ENCODE measurements at regions not wholly inside any gene's neighbourhood (a gene's known extent, or its start where the extent isn't known, plus 50 kb on each side); places are given as distances from the start of the nearest gene placed in this dataset.

GRCh38 chr16:82506692-82507670 lies 119.8 kb upstream of the CDH13 start:
- Histone ChIP-seq H3K36me3 (ENCODE audit: low read depth) (no peaks in the 10 kb centered on the region), H3K9me3 (ENCODE audit: severe bottlenecking) (no peaks in the 10 kb centered on the region), H3K4me3 (ENCODE audit: severe bottlenecking) (no peak overlapping the region), H3K27ac (ENCODE audit: poor library complexity, severe bottlenecking) (no peak overlapping the region), H3K27me3 (ENCODE audit: insufficient read depth, poor library complexity, severe bottlenecking) (peaks cover 6% of the 10 kb centered on the region), H3K4me1 (ENCODE audit: insufficient read depth, poor library complexity, severe bottlenecking) (no peaks in the 10 kb centered on the region)
- DNase-seq (ENCODE audit: low spot score) (no peak), ATAC-seq (ENCODE audit: low read depth) (no peak)
- TF ChIP-seq, protein P1, sequence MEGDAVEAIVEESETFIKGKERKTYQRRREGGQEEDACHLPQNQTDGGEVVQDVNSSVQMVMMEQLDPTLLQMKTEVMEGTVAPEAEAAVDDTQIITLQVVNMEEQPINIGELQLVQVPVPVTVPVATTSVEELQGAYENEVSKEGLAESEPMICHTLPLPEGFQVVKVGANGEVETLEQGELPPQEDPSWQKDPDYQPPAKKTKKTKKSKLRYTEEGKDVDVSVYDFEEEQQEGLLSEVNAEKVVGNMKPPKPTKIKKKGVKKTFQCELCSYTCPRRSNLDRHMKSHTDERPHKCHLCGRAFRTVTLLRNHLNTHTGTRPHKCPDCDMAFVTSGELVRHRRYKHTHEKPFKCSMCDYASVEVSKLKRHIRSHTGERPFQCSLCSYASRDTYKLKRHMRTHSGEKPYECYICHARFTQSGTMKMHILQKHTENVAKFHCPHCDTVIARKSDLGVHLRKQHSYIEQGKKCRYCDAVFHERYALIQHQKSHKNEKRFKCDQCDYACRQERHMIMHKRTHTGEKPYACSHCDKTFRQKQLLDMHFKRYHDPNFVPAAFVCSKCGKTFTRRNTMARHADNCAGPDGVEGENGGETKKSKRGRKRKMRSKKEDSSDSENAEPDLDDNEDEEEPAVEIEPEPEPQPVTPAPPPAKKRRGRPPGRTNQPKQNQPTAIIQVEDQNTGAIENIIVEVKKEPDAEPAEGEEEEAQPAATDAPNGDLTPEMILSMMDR (IDR thresholded peaks at IDR 0.05; ENCODE audit: poor library complexity, severe bottlenecking), result no peak

DNA sequence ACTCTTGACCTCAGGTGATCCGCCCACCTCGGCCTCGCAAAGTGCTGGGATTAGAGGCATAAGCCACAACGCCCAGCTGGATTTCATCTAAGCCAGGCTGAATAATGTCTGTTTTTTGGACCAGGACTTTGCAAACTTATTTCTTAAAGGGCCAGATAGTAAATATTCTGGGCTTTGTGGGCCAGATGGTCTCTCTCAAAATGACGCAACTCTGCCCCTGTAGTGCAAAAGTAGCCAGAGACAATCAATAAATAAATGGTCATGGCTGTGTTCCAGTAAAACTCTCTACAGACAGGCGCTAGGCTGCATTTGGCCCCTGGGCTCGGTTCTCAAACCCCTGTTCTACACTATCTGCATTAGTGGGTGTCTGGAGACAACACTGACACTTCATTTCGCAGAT lies 121.9 kb upstream of the CDH13 start:
- H3K27ac ChIP-seq (ENCODE audit: poor library complexity, severe bottlenecking), result no peak overlapping the region
- no peaks in the 10 kb centered on the region for H3K4me1 ChIP-seq (ENCODE audit: insufficient read depth, poor library complexity, severe bottlenecking)
- H3K36me3 ChIP-seq (ENCODE audit: low read depth), result no peaks in the 10 kb centered on the region
- TF ChIP-seq, protein P1 (IDR thresholded peaks at IDR 0.05; ENCODE audit: poor library complexity, severe bottlenecking), result no peak
- no peak overlapping the region for H3K4me3 ChIP-seq (ENCODE audit: severe bottlenecking)
- H3K9me3 ChIP-seq (ENCODE audit: severe bottlenecking), result no peaks in the 10 kb centered on the region
- DNase-seq (ENCODE audit: low spot score), result no peak
- no peak for ATAC-seq (ENCODE audit: low read depth)
- peaks cover 10% of the 10 kb centered on the region for H3K27me3 ChIP-seq (ENCODE audit: insufficient read depth, poor library complexity, severe bottlenecking)

DNA sequence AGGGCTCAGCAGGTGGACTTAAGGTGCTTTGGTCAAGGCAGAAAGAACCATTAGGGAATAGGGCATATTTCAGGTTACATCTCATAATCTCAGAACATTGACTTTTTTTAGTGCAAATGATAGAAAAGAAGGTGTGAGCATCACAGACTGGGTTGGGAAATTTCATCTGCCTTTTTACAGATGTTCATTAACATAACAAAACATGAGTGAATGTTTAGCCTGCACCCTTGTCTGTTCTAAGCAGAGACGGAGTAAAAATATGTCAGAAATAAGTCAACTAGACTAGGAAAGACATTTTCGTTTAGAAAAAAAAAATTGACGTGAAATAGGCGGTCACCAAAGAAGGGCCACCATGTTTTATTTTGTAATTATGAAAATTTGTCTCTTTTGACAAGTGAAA lies 127.5 kb upstream of the CDH13 start:
- ATAC-seq (ENCODE audit: low read depth) (no peak), DNase-seq (ENCODE audit: low spot score) (no peak)
- no peaks in the 10 kb centered on the region for H3K36me3 ChIP-seq (ENCODE audit: low read depth)
- H3K4me3 ChIP-seq (ENCODE audit: severe bottlenecking), result no peak overlapping the region
- H3K27me3 ChIP-seq (ENCODE audit: insufficient read depth, poor library complexity, severe bottlenecking), result peaks cover 14% of the 10 kb centered on the region
- H3K9me3 ChIP-seq (ENCODE audit: severe bottlenecking), result no peaks in the 10 kb centered on the region
- no peak overlapping the region for H3K27ac ChIP-seq (ENCODE audit: poor library complexity, severe bottlenecking)
- no peaks in the 10 kb centered on the region for H3K4me1 ChIP-seq (ENCODE audit: insufficient read depth, poor library complexity, severe bottlenecking)
- TF ChIP-seq, protein P1 (IDR thresholded peaks at IDR 0.05; ENCODE audit: poor library complexity, severe bottlenecking), result no peak

- Histone ChIP-seq H3K36me3 (ENCODE audit: low read depth) (no peaks in the 10 kb centered on the region), H3K9me3 (ENCODE audit: severe bottlenecking) (no peaks in the 10 kb centered on the region), H3K27ac (ENCODE audit: poor library complexity, severe bottlenecking) (no peak overlapping the region), H3K27me3 (ENCODE audit: insufficient read depth, poor library complexity, severe bottlenecking) (peaks cover 25% of the 10 kb centered on the region), H3K4me1 (ENCODE audit: insufficient read depth, poor library complexity, severe bottlenecking) (no peaks in the 10 kb centered on the region), H3K4me3 (ENCODE audit: severe bottlenecking) (no peak overlapping the region)
- TF ChIP-seq, protein P1 (IDR thresholded peaks at IDR 0.05; ENCODE audit: poor library complexity, severe bottlenecking), result no peak
- ATAC-seq (ENCODE audit: low read depth) (no peak), DNase-seq (ENCODE audit: low spot score) (no peak)
Measured at GRCh38 chr16:82497139-82497538, 129.6 kb upstream of the CDH13 start.

GRCh38 chr16:82488460-82488859 lies 138.3 kb upstream of the CDH13 start:
- Histone ChIP-seq H3K4me3 (ENCODE audit: severe bottlenecking) (no peak overlapping the region), H3K9me3 (ENCODE audit: severe bottlenecking) (no peaks in the 10 kb centered on the region), H3K27me3 (ENCODE audit: insufficient read depth, poor library complexity, severe bottlenecking) (peaks cover 34% of the 10 kb centered on the region), H3K36me3 (ENCODE audit: low read depth) (no peaks in the 10 kb centered on the region), H3K4me1 (ENCODE audit: insufficient read depth, poor library complexity, severe bottlenecking) (no peaks in the 10 kb centered on the region), H3K27ac (ENCODE audit: poor library complexity, severe bottlenecking) (no peak overlapping the region)
- TF ChIP-seq, protein P1 (IDR thresholded peaks at IDR 0.05; ENCODE audit: poor library complexity, severe bottlenecking), result no peak
- DNase-seq (ENCODE audit: low spot score) (no peak), ATAC-seq (ENCODE audit: low read depth) (no peak)

Measured in RWPE2 (cell line).